ENCODE measurements at regions not wholly inside any gene's neighbourhood (a gene's known extent, or its start where the extent isn't known, plus 50 kb on each side); places are given as distances from the start of the nearest gene placed in this dataset.
"Not testable (repeated sequence)": the region's sequence is repeated elsewhere in the genome, so short reads cannot be mapped to it uniquely, and the experiment has no call there.

GRCh38 chr21:27062443-27062842 lies 95.6 kb upstream of the ADAMTS5 start:
- no peak for DNase-seq

GRCh38 chr21:27061770-27062169 lies 94.9 kb upstream of the ADAMTS5 start:
- DNase-seq: no peak

GRCh38 chr21:27060190-27060589 lies 93.3 kb upstream of the ADAMTS5 start:
- peak; percentile 33 for DNase-seq

GRCh38 chr21:27058673-27059605 lies 92.1 kb upstream of the ADAMTS5 start:
- DNase-seq: peak; percentile 53

- no peak for DNase-seq
Observed at GRCh38 chr21:27057997-27058396, 91.1 kb upstream of the ADAMTS5 start.

GRCh38 chr21:27047658-27048314 lies 80.9 kb upstream of the ADAMTS5 start:
- peak; percentile 85 for DNase-seq

- peak; percentile 55 for DNase-seq
Observed at GRCh38 chr21:27047283-27047657, 80.4 kb upstream of the ADAMTS5 start.

- no peak for DNase-seq
Observed at GRCh38 chr21:27045281-27045985, 78.5 kb upstream of the ADAMTS5 start.

- no peak for DNase-seq
Observed at GRCh38 chr21:27043377-27043776, 76.5 kb upstream of the ADAMTS5 start.

GRCh38 chr21:27040738-27041469 lies 74.0 kb upstream of the ADAMTS5 start:
- no peak for DNase-seq

GRCh38 chr21:27036736-27037301 lies 69.9 kb upstream of the ADAMTS5 start:
- DNase-seq: no peak

- DNase-seq: no peak
Observed at GRCh38 chr21:27035791-27036190, 68.9 kb upstream of the ADAMTS5 start.

GRCh38 chr21:27034796-27035195 lies 67.9 kb upstream of the ADAMTS5 start:
- no peak for DNase-seq

- no peak for DNase-seq
Observed at GRCh38 chr21:27033471-27033870, 66.6 kb upstream of the ADAMTS5 start.

- peak; percentile 23 for DNase-seq
Observed at GRCh38 chr21:27026501-27026900, 59.6 kb upstream of the ADAMTS5 start.

- DNase-seq: not testable (repeated sequence)
Observed at GRCh38 chr21:27025708-27026107, 58.8 kb upstream of the ADAMTS5 start.

- no peak for DNase-seq
Observed at GRCh38 chr21:27024971-27025370, 58.1 kb upstream of the ADAMTS5 start.

- DNase-seq: peak; percentile 92
Observed at GRCh38 chr21:27024301-27024700, 57.4 kb upstream of the ADAMTS5 start.

GRCh38 chr21:27023186-27023585 lies 56.3 kb upstream of the ADAMTS5 start:
- peak; percentile 29 for DNase-seq

GRCh38 chr21:27021801-27022200 lies 54.9 kb upstream of the ADAMTS5 start:
- DNase-seq: no peak

GRCh38 chr21:27021046-27021445 lies 54.2 kb upstream of the ADAMTS5 start:
- DNase-seq: peak; percentile 15

GRCh38 chr21:27017246-27017645 lies 50.4 kb upstream of the ADAMTS5 start:
- peak; percentile 54 for DNase-seq

Measured in fibroblast of skin of right quadriceps (primary cell).